T-helper 1 cell treated with Interleukin-12 subunit alpha and Interleukin-12 subunit beta and Interleukin-4 antibody, amounts not matched to agents 30 ng/mL and 1 ng/mL, for 36 hours (primary cell): ENCODE measurements at regions not wholly inside any gene's neighbourhood (a gene's known extent, or its start where the extent isn't known, plus 50 kb on each side); places are given as distances from the start of the nearest gene placed in this dataset.

Experiments
- intact Hi-C: fragments of 100-400 bp; cut with micrococcal nuclease; formaldehyde crosslinking; loops from one replicate; pipeline ENCODE4 v1.15.1; 2024

DNA sequence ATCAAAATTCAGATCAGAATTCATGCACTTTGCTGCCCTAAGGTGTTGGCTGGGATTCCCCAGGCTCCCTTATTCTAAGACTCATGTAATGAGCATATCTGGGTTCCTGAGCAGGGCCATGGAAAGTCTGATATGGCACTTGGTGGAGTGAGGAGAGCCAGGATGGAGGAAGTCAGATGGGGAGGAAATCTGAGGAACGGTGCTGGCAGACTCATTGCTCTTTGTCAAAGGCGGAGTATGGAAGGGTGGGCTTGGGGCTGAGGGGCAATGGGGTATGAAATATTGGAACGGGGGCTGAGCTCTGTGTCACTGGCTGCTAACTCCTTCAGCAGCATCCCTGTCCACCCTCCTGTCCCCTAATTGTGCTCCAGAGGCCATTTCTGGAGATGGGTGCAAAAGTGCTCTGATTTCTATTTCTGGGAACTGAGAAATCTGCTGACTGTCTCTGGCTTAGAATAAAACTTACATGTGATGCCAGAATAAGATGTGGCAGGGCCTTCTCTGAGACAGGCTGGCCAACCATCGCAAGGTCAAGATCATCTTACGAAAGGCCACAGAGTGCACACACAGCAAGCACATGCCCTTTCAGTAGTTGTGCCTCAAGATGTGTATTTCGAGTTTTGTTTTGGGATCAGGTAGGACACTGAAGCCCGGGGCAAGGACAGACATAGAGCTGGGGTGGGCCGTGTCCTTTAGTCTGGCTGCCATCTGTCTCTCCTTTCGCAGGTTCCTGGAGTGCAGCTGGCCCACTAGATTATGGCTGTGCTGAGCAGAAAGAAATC, 480.0 kb upstream of the HS6ST1 start:
- intact Hi-C loops, result no loop called here

DNA sequence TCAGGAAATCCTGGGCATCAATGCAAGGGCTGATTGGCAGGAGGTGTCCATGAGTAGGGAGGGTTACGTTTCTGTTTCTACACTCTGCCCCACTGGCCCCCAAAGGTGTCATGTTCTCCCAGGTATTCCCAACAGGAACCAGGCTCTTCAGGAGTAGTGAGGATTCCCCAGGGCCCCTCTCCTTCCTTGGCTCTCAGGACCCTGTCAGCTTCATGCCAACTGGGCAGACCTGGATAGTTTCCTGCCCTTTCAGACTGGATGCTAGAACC, 480.6 kb upstream of the HS6ST1 start:
- intact Hi-C loops, result no loop called here

DNA sequence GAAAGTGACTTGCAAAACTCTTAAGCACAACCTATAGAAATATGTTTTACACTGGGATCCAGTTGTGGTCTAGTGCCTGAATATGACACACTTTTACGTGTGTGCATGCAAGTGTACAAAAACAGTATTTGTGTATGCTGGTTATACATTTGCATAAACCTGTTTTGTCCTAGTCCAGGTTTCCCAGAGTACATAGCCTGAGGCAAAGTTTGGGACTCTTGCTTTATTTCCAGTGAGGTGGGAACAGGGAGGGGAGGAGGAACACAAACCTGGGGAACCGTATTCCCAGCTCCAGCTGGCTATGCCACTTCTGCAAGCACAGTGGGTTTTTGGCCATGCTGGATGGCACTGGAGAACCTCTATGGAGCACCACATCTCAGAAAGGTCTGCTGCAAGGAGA, 481.1 kb upstream of the HS6ST1 start:
- intact Hi-C loops, result no loop called here

DNA sequence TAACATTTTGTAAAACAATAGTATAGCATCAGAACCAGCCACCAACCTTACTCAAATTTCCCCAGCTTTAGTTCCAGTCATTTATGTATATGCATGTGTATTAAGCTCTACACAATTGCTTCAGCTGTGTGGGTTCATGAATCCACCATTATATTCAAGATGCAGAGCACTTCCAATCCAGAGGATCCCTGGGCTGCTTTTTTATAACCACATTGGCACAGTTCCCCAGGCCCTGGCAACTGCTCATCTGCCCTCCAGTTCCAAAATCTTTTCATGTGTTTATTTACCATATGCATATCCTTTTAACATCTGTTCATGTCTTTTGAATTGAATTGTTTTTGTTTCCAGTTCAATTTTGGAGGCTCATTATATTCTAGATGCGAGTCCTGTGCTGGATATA, 482.9 kb upstream of the HS6ST1 start:
- intact Hi-C loops, result no loop called here

DNA sequence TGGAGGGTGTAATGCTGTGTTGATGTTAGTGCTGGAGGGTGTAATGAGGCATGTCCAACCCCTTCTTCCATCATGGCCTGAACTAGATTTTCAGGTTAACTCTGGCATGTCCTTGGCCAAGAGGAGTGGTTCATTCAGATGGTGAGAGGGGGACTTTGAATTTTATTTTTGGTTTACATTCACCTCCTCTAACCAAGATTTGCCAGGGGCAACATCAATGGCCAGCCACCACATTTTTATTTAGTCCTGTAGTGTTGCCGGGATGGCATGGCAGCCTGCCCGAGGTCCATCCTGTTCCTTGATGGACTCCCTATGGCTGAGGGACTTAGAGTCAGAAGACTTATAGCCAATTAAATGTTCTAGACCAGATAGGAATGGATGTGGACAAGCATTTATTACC, 484.6 kb upstream of the HS6ST1 start:
- intact Hi-C loops, result no loop called here

DNA sequence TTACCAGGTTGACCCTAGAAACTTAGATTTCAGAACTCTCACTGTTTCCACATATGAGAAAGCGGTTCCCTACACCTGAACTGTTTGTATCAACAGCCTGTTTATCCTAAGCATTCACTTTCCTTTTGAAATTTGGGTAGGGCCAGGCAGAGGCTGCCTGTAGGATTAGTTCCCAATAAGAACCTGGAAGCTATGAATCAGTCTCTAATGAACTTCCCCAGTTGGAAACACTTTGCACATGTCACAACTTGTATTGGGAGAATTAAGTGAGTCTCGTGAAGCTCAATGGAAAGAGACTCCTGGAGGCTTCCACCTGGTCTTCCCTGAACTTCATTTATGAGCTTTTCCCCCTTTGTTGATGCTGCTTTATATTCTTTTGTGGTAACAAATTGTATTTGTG, 486.6 kb upstream of the HS6ST1 start:
- intact Hi-C loops, result no loop called here

DNA sequence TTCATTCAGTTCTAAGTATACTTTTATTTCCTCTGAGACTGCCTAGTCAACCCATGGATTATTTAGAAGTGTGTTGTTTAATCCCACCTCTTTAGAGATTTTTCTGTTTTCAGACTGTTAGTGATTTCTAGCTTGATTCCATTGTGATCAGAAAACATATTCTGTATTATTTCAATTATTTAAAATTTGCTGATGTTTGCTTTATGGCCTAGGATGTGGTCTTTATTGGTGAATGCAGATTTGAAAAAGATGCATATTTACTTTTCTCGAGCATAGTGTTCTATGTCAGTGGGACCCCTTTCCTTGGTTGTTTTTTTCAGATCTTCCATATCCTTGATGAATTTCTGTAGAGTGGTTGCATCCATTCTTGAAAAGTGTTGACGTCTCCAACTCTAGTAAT, 487.2 kb upstream of the HS6ST1 start:
- intact Hi-C loops, result no loop called here

DNA sequence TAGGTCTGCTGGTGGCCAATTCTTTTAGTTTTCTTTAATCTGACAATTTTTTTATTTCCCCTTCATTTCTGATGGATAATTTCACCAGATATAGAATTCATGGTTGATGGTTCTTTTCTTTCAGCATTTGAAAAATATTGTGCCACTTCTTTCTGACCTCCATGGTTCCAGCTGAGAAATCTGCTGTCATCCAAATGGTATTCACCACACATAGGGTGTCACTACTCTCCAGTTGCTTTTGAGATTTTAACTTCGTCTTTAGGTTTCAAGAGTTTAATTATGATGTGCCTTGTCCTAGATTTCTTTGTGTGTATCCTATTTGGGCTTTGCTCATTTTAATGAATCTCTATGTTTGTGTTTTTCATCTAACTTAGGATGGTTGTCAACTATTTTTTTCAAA, 488.6 kb upstream of the HS6ST1 start:
- intact Hi-C loops, result no loop called here

DNA sequence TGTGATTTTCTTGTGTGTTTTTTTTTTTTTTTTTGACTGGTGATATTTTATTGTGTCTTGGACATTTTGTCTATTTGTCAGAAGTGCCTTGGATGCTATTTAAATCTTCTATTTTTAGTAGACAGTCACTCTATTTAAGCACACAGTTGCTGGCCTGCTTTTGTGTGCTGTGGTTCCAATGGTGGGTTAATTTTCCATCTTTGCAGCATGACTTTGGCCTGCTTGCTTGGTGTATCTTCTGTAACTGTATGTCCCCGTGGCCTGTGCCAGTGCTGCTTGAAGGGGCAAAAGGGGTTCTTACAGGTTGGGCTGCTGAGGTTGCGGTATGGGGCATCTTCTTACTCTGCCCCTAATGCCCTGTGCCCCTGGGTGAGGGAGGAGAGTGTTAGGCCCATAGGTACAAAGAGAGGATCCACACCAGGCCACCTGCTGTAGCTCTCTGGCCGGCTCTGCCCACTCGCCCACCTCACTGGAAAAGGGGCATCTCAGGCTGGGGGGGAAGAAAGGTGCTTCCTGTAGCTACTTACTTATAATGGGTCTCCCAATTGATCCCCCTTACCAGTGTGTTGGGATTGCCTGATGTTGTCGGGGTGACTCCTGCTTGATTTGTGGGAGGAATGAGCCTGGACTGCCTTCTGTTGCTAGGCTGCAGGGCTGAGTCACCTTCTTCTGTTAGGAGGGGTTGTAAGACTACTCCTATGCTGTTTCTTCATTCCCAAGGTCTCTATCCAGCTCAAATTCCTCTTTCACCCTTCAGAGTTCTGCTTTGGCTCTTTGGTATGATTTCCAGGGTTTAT, 490.0 kb upstream of the HS6ST1 start:
- intact Hi-C loops, result no loop called here

DNA sequence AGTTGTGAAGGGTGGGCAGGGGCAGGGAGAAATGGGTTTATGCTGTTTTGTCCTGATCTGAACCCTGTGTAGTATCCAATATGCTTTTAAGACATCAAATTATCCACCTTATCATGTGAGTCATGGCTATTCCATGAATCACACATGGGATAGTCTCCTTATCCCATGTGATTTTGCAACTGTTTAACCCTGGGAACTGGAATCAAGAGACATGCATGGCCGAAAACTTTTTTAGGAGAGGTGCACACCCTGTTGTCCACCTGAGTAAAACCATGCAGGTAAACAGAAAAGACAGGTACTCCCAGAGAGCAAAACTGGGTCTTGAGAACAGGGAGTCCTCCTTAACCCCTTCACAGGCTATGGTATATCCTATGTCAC, 490.6 kb upstream of the HS6ST1 start:
- intact Hi-C loops, result no loop called here

DNA sequence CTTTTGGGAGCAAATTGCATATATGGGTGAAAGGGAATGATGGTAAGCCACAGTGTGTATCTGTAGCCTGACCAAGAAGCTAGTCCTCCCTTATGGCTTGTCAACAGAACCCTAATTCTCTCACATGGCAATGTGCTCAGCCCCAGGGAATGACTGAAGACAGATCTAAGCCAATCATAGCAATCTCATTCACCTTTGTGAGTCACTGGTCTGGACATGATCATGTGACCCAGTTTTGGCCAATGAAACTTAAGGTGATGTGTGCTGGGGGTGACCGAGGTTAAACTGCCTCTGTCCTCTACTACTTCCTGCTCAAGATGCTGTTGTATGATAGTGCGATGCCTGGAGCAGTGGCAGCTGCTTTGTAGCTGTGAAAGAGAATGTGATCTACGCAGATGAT, 491.2 kb upstream of the HS6ST1 start:
- intact Hi-C loops, result no loop called here

DNA sequence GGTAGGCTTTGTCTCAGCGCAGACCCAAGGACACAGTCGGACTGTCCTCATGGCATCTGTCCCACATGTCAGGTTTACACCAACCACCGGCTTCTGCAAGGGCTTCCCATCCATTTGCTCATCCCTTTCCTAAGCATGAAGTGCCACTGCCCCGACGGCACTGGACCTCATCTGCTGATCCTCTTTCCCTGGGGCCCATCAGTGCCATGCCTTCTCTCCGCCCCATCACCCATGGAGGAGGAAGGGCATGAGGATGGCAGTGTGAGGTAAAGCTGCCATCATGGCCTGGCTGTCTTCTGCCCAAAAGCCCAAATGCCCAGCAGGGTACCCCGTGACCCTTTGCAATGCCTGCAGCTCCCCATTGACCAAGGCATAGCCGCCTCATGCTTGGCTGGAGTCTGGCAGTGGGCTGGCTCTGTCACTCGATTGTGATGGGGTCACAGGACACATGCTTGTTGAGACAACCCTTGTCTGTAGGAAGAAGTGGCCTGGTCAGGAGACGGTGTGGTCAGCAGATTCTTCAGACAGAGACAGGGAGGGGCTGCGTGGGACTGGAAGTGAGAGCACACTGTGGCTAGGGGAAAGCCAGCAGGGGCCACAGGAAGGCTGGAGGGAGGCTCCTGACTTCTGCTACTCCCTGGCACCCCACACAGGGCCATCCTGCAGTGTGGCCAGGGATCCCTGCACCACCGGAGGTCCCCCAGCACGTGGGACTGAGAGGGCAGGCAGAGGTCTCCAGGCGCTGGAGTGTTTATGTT, 493.7 kb upstream of the HS6ST1 start:
- intact Hi-C loops, result no loop called here

DNA sequence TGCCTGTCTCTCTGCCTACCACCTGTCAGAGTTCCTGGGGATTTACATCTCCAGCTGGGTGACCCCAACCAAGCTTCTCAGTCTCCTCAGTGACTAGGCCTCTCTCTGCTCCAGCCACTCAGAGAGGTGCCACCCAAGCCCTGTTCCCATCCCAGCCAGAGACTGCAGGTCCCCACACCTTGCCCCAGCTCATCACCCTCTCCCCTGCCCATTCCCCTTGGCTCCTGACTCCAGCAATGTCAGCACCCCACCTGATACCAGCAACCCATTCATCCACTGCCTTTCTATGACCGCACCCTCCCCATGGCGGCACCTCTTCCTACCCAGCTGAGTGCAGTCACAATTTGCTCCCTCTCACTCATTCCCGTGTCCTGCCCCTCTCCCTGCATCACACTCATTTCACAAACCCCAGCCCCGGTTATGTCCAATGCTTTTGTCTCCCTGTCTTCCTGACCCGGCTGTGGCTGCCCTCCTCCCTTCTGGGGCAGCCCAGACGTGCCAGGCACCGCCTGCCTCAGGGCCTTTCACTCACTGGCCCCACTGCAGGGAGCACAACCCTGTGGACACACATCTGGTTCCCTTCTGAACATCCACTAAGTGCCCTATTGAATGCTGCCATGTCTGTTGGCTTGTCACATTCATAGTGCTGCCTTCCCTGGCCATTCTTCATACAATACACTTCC, 494.8 kb upstream of the HS6ST1 start:
- intact Hi-C loops, result no loop called here

DNA sequence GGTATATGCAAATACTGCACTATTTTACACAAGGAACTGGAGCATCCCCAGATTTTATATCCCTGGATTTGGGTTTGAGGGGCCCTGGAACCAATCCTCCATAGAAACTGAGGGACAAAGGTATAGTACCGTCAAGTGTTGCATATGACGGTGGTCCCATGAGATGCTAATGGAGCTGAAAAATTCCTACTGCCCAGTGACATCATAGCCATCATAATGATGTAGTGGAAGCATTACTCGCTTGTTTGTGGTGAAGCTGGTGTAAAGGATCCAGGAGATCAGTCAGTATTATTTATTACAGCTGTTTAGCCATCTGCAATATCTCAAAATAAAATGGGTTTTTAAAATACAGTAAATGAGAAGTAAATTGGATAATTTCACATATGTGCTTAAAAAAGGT, 496.6 kb upstream of the HS6ST1 start:
- intact Hi-C loops, result no loop called here

DNA sequence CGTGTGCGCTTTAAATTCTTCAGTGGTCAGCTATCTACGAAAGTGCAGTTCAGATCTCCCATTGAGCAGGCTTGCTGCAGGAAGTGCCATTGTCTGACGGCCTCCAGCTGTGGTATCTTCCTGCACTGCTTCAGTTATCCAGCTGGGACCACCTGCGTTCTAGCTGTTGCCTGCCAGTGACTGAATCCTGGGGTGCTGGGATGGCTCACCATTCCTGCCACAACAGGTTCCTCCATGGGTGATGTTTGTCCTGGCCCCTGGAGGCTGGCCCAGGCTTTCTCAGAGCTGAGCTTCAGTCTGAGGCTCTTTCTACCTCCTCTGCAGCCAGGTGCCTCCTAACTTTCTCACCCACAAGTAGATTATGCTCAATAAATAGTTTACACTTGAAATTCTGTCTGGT, 498.5 kb upstream of the HS6ST1 start:
- intact Hi-C loops, result no loop called here

DNA sequence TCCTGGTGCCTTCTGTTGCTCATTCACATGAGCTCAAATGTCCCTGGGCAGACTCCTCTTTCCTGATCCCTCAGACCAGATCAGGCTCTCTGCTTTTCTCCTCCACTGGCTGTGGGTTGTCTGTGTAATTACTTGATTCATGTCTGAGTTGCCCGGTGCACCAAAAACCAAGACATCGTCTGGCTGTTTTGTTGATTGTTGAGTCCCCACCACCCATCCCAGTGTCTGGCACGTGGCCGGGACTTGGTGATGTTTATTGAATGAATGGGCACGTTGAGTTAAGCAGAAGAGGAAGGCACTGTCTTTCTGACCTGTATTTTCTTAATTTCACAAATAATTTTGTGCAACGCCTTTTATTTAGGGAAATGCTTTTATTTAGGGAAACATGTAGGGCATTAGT, 499.1 kb upstream of the HS6ST1 start:
- intact Hi-C loops, result no loop called here

DNA sequence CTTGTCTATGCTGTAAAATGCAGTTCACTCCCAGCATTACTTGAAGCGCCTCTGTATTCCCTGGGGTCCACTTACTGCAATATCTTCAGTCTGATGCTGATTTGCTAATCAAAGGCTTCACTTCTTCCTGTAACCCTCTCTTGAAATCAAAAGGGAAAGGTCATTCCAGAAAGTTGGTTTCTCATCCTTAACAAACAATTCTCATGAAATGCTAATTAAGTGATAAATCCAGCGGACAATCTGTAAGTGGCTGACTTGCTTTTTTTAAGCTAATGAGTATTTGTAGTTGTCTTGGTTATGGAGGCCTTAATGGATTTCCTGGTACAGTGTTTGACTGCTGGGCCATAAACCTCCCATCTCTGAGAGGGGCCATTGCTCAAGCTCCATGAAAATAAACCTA, 499.6 kb upstream of the HS6ST1 start:
- intact Hi-C loops, result no loop called here

DNA sequence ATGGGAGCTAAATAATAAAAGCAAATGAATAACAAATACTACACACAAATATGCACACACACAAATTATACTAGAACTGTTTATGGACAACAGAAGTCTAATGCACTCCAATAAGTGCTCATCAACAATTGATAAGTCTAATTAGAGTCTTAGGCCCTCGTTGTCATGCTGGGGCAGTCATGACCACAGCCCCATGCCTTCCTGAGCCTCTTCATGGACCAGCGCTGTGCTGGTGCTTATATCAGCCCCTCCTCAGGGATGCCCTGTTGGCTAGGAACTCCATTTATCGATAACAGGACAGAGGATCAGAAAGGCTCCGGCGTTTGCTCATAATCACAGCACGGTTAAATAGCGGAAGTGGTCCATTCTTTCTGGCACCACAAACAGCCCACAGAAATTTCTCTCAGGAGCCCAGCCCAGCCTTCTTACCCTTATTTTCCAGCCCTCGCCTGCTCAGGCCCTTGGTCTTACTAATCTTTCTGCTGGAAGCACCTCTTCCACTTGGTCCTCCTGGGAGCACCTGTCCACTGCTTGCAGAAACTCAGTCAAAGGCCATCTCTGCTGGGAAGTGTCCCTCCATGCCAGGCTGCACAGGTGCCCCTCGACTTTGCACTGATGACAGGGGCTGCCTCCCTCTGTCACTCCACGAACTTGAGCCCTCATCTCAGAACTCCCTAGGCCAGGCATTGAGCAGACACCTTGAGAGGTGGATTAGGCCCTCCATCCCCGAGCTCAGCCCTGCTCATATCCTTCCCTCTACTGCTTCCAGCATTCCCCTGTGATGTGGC, 500.2 kb upstream of the HS6ST1 start:
- intact Hi-C loops, result no loop called here

DNA sequence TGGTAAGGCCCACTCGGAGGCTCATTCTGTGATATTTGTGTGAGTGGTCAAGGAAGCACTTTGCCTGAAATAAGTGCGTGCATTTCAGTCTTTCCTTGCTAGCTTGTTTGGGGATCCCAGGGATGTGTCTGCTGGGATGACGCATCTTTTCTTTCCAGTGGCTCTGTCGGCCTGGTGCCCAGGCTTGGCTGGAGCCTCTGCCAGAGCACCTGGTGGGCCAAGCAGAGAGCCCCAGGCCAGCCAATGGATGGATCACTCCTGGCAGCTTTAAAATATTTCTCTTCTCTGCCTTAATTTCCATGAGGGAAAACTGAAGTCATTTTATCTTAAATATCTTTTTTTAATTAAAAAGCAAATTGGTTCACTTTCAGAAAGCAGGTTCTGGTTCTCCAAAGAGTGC, 501.8 kb upstream of the HS6ST1 start:
- intact Hi-C loops, result no loop called here

DNA sequence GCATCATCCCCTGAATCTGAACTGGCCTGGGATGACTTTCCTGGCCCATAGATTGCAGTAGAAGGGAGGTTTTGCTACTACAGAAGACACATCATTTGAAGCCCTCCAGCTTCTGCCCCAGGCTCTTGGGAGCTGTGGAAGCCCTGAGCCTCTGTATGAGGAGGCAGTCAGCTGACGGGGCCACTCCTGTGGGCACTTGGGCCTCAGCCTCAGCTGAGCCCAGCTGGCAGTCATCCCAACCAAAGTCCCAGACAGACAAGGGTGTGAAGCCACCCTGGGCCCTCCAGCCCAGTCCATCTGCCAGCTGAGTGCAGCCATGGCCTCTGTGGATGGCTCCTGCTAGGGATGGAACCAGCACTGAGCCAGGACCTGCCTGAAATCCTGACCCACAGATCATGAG, 502.3 kb upstream of the HS6ST1 start:
- intact Hi-C loops, result no loop called here

DNA sequence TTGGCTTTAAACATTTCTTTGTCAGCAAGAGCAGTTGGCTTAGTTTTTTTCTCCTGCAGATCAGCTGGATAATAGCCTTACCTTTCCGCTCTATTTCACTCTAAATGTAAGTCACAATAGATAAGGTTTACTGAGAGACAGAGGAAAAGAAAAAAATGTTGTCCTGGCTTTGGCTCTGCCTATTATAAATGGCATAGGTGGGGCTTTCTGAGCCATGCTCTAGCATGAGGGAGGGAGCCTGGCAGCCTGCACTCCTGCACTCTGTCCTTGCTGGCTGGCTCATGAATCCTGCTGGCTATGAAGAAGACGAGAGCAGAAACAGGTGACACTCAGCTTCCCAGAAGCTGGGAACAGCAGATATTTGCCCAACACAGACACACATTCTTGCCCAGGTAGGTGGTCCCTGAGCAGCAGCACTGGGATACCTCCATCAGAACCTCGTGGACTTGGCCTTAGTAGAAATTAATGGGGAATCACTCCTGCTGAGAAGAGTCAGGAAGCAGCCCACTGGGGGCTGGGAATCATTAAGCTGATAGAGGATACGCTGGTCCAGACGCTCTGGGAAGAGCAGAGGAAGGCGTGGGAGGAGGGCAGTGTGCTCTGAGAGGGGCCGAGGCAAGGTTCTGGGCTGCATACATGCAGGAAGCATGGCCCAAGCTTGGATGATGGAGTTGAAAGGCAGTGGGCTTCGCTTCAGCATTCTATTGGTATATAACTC, 514.4 kb upstream of the HS6ST1 start:
- intact Hi-C loops, result no loop called here
